Neuronal stem cell (in vitro differentiated cells): ENCODE measurements at regions not wholly inside any gene's neighbourhood (a gene's known extent, or its start where the extent isn't known, plus 50 kb on each side); places are given as distances from the start of the nearest gene placed in this dataset.
"Not testable (repeated sequence)": the region's sequence is repeated elsewhere in the genome, so short reads cannot be mapped to it uniquely, and the experiment has no call there.

ENCODE experiments used
- DNase-seq: peaks from one replicate; pipeline ENCODE4 v3.0.0-alpha.2; 2013; ENCODE audit warnings: low spot score
- H2AFZ ChIP-seq: one replicate; pipeline ENCODE4 v1.6.1; 2013; ENCODE audit warnings: mild to moderate bottlenecking, low read length, inconsistent platforms
- H2AK5ac ChIP-seq: 2 replicates; pipeline ENCODE4 v1.6.1; 2013; ENCODE audit warnings: low read depth, mild to moderate bottlenecking, inconsistent platforms, low read length, moderate library complexity, mixed read lengths
- H2BK120ac ChIP-seq: 2 replicates; pipeline ENCODE4 v1.6.1; 2013; ENCODE audit warnings: low read depth, mild to moderate bottlenecking, inconsistent platforms, low read length, moderate library complexity, mixed read lengths
- H2BK12ac ChIP-seq: one replicate; pipeline ENCODE4 v1.6.1; 2013; ENCODE audit warnings: low read length, inconsistent platforms
- H2BK15ac ChIP-seq: 2 replicates; pipeline ENCODE4 v1.6.1; 2013; ENCODE audit warnings: mild to moderate bottlenecking, low read length, inconsistent platforms, mixed read lengths
- H2BK5ac ChIP-seq: one replicate; pipeline ENCODE4 v1.6.1; 2013; ENCODE audit warnings: inconsistent platforms, mild to moderate bottlenecking, low read length, moderate library complexity
- H3K14ac ChIP-seq: one replicate; pipeline ENCODE4 v1.6.1; 2013; ENCODE audit warnings: low read length, inconsistent platforms
- H3K18ac ChIP-seq: 2 replicates; pipeline ENCODE4 v1.6.1; 2013; ENCODE audit warnings: low read length, inconsistent platforms
- H3K23ac ChIP-seq: 2 replicates; pipeline ENCODE4 v1.6.1; 2013; ENCODE audit warnings: low read depth, mild to moderate bottlenecking, mixed read lengths, low read length, inconsistent platforms; ENCODE audit not compliant: poor library complexity
- H3K27ac ChIP-seq: replicated peaks from 3 replicates; pipeline ENCODE4 v1.5.1; 2013; ENCODE audit warnings: low read length, inconsistent platforms
- H3K27me3 ChIP-seq, 3 experiments: 2 replicates each; pipeline ENCODE4 v1.6.1; 2013; ENCODE audit warnings: low read length in 3 of 3, mild to moderate bottlenecking in 2 of 3, inconsistent platforms in 1 of 3, low read depth in 1 of 3, mixed read lengths in 1 of 3, moderate library complexity in 1 of 3; ENCODE audit not compliant: control insufficient read depth in 3 of 3, insufficient read depth in 3 of 3
- H3K36me3 ChIP-seq, 2 donors: replicated peaks in 1 of 2; 2 replicates each; pipeline ENCODE4 v1.6.1; 2013; ENCODE audit warnings: low read length in 2 of 2; ENCODE audit not compliant: control insufficient read depth in 2 of 2, insufficient read depth in 2 of 2
- H3K4ac ChIP-seq: 2 replicates; pipeline ENCODE4 v1.6.1; 2013; ENCODE audit warnings: inconsistent platforms, mild to moderate bottlenecking, low read length, moderate library complexity
- H3K4me1 ChIP-seq, 2 donors: 1 replicate in 1 of 2; 2 replicates in 1 of 2; pipeline ENCODE4 v1.6.1; 2013; ENCODE audit warnings: low read length in 2 of 2, low read depth in 1 of 2; ENCODE audit not compliant: control insufficient read depth in 2 of 2, insufficient read depth in 1 of 2
- H3K4me2 ChIP-seq: one replicate; pipeline ENCODE4 v1.6.1; 2013; ENCODE audit warnings: mild to moderate bottlenecking, low read length, inconsistent platforms; ENCODE audit not compliant: insufficient read depth, poor library complexity, severe bottlenecking
- H3K4me3 ChIP-seq, 2 donors: 2 replicates each; pipeline ENCODE4 v1.5.1; 2013; ENCODE audit warnings: low read length in 2 of 2, mild to moderate bottlenecking in 2 of 2, inconsistent platforms in 1 of 2, moderate library complexity in 1 of 2
- H3K79me1 ChIP-seq: one replicate; pipeline ENCODE4 v1.6.1; 2013; ENCODE audit warnings: low read depth, mild to moderate bottlenecking, inconsistent platforms, low read length, moderate library complexity
- H3K9ac ChIP-seq: one replicate; pipeline ENCODE4 v1.6.1; 2013; ENCODE audit warnings: mild to moderate bottlenecking, low read depth, low read length, inconsistent platforms; ENCODE audit not compliant: poor library complexity
- H3K9me3 ChIP-seq, 2 donors: replicated peaks in 1 of 2; 2 replicates each; pipeline versions ENCODE3 to v1.6.1; 2013; ENCODE audit warnings: low read length in 2 of 2, mild to moderate bottlenecking in 2 of 2, inconsistent platforms in 1 of 2, low read depth in 1 of 2, mixed read lengths in 1 of 2, moderate library complexity in 1 of 2; ENCODE audit not compliant: control insufficient read depth in 2 of 2, insufficient read depth in 1 of 2
- H4K8ac ChIP-seq: one replicate; pipeline ENCODE4 v1.6.1; 2013; ENCODE audit warnings: low read depth, mild to moderate bottlenecking, inconsistent platforms, low read length, moderate library complexity
- H4K91ac ChIP-seq: one replicate; pipeline ENCODE4 v1.6.1; 2013; ENCODE audit warnings: low read length, low read depth, mild to moderate bottlenecking, inconsistent platforms; ENCODE audit not compliant: poor library complexity
- WGBS, 2 donors: extraction: QIAGEN DNeasy Blood & Tissue Kit; methylation state at CpG; one replicate each; pipeline ENCODE4 v1.1.7; 2013; ENCODE audit warnings: missing lambda C conversion rate in 2 of 2, mixed read lengths in 1 of 2; ENCODE audit not compliant: insufficient read length in 2 of 2, insufficient replicate concordance in 1 of 2; ENCODE audit errors: extremely low coverage in 2 of 2; 5-methylcytosine and 5-hydroxymethylcytosine counted together

DNA sequence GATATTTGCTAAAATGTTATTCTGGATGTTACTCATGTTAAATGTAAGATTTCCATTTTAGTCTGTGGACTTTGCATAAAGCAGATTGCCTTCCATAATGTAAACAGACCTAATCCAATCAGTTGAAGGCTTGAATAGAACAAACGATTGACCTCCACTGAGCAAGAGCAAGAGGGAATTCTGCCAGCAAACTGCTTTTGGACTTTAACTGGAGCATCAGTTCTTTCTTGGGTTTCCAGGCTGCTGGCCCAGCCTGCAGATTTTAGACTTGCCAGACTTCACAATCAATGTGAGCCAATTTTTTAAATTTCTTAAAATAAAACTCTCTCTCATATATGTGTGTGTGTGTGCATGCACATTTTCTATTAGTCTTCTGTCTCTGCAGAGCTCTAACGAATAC is 1248.8 kb downstream of the ADGRL3 start:
- H2AK5ac ChIP-seq = no peak overlapping the region
- H3K23ac ChIP-seq = no peak overlapping the region
- H2BK12ac ChIP-seq = no peak overlapping the region
- no peaks in the 10 kb centered on the region for H3K4me1 ChIP-seq
- H3K4ac ChIP-seq = no peak overlapping the region
- no peak overlapping the region for H4K91ac ChIP-seq
- H3K4me3 ChIP-seq = no peak overlapping the region
- H2BK5ac ChIP-seq = no peak overlapping the region
- no peaks in the 10 kb centered on the region for H3K27me3 ChIP-seq
- no peaks in the 10 kb centered on the region for H3K9me3 ChIP-seq
- H3K9ac ChIP-seq = no peak overlapping the region
- no peaks in the 10 kb centered on the region for H3K36me3 ChIP-seq
- H4K8ac ChIP-seq = no peak overlapping the region
- no peak overlapping the region for H2AFZ ChIP-seq
- DNase-seq = no peak
- H3K18ac ChIP-seq = no peak overlapping the region
- H3K14ac ChIP-seq = no peak overlapping the region
- WGBS, 2 donors = no CpG with 5 or more reads among the region's 2 CpGs
- H3K27ac ChIP-seq = no peak overlapping the region
- H2BK120ac ChIP-seq = no peak overlapping the region
- H3K79me1 ChIP-seq = no peaks in the 10 kb centered on the region
- no peak overlapping the region for H2BK15ac ChIP-seq
- H3K4me2 ChIP-seq = no peak overlapping the region

DNA sequence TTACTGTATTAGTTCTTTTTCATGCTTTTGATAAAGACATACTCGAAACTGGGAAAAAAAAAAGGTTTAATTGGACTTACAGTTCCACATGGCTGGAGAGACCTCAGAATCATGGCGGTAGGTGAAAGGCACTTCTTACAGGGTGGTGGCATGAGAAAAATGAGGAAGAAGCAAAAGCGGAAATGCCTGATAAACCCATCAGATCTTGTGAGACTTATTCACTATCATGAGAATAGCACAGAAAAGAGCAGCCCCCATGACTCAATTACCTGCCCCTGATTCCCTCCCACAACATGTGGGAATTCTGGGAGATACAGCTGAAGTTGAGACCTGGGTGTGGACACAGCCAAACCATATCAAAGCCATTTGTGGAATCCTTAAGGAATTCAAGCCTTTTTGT is 1238.9 kb downstream of the ADGRL3 start:
- no CpG with 5 or more reads among the region's 3 CpGs for WGBS, 2 donors

DNA sequence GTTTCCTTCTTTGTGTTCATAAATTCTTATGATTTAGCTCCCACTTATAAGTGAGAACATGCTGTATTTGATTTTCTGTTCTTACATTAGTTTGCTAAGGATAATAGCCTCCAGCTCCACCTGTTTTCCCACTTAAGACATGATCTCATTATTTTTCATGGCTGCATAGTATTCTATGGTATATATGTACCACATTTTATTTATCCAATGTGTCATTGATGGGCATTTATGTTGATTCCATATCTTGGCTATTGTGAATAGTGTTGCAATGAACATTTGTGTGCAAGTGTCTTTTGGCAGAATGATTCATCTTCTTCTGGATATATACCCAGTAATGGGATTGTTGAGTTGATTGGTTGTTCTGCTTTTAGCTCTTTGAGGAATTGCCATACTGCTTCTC is 1234.8 kb downstream of the ADGRL3 start:
- Histone ChIP-seq H3K4me1 (no peaks in the 10 kb centered on the region), H3K9ac (no peak overlapping the region), H3K36me3 (no peaks in the 10 kb centered on the region), H3K27me3 (no peaks in the 10 kb centered on the region), H2BK15ac (no peak overlapping the region), H3K4ac (no peak overlapping the region), H3K9me3 (peaks cover 0 to 2% of the 10 kb centered on the region in 2 donors), H2BK5ac (no peak overlapping the region), H3K14ac (no peak overlapping the region), H2AK5ac (no peak overlapping the region), H2BK120ac (no peak overlapping the region), H3K4me2 (no peak overlapping the region), H2BK12ac (no peak overlapping the region), H3K18ac (no peak overlapping the region), H2AFZ (no peak overlapping the region), H3K79me1 (no peaks in the 10 kb centered on the region), H4K91ac (no peak overlapping the region), H3K4me3 (no peak overlapping the region), H3K23ac (no peak overlapping the region), H4K8ac (no peak overlapping the region), H3K27ac (no peak overlapping the region)
- no peak for DNase-seq

More for the DNA sequence above, 1238.9 kb downstream of the ADGRL3 start:
- H3K18ac ChIP-seq = no peak overlapping the region
- no peak overlapping the region for H3K23ac ChIP-seq
- no peak overlapping the region for H3K4me3 ChIP-seq
- no peak overlapping the region for H2AK5ac ChIP-seq
- H2BK120ac ChIP-seq = no peak overlapping the region
- H3K9ac ChIP-seq = no peak overlapping the region
- no peak overlapping the region for H3K14ac ChIP-seq
- no peaks in the 10 kb centered on the region for H3K4me1 ChIP-seq
- H2BK15ac ChIP-seq = no peak overlapping the region
- H2AFZ ChIP-seq = no peak overlapping the region
- no peak for DNase-seq
- no peak overlapping the region for H3K27ac ChIP-seq
- H3K36me3 ChIP-seq = no peaks in the 10 kb centered on the region
- H2BK12ac ChIP-seq = no peak overlapping the region
- H3K27me3 ChIP-seq = no peaks in the 10 kb centered on the region
- H3K79me1 ChIP-seq = no peaks in the 10 kb centered on the region
- H4K91ac ChIP-seq = no peak overlapping the region
- no peak overlapping the region for H4K8ac ChIP-seq
- no peak overlapping the region for H2BK5ac ChIP-seq
- no peak overlapping the region for H3K4ac ChIP-seq
- no peak overlapping the region for H3K4me2 ChIP-seq
- peaks cover 0 to 6% of the 10 kb centered on the region in 2 donors for H3K9me3 ChIP-seq

DNA sequence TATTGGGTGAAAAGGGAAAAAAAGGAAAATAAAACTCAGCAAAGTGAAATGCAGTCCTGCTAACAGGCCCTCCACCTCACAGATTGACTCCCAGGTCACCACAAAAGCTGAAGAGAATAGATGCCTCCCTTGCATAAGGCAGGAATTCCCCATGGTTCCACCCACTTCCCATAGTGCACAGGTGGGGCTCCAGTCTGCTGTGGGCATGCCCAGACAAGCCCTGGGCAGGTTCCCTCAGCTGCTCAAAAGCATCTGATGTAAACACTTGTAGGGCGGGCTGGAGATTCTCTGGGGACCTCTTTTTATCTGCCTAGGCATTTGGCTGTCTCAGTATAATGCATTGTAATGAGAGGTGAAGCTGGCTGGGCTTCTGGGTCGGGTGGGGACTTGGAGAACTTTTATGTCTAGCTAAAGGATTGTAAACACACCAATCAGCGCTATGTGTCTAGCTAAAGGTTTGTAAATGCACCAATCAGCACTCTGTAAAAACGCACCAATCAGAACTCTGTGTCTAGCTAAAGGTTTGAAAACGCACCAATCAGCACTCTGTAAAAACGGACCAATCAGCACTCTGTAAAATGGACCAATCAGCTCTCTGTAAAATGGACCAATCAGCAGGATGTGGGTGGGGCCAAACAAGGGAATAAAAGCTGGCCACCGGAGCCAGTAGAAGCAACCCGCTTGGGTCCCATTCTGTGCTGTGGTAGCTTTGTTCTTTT is 1231.5 kb downstream of the ADGRL3 start:
- not testable (repeated sequence) for H3K79me1 ChIP-seq, H3K23ac ChIP-seq, H3K18ac ChIP-seq, H3K27ac ChIP-seq, H2BK5ac ChIP-seq, H2AK5ac ChIP-seq, H2BK120ac ChIP-seq, H4K8ac ChIP-seq, DNase-seq, H3K36me3 ChIP-seq, H3K9me3 ChIP-seq, H2BK15ac ChIP-seq, H3K4me2 ChIP-seq, H3K27me3 ChIP-seq, H2BK12ac ChIP-seq, H4K91ac ChIP-seq, H3K4me1 ChIP-seq, H3K4me3 ChIP-seq, H3K9ac ChIP-seq
- Histone ChIP-seq H2AFZ (peak overlapping the region; percentile 71), H3K14ac (peak overlapping the region; percentile 17), H3K4ac (peak overlapping the region; percentile 37)
- WGBS, 2 donors = no CpG with 5 or more reads among the region's 8 CpGs
